Stimulated activated effector memory CD8-positive, alpha-beta T cell treated with anti-CD3 and anti-CD28 coated beads, Interleukin-12 subunit alpha, Interleukin-12 subunit beta, amount 100 ng/mL, for 72 hours (primary cell): ENCODE measurements at regions not wholly inside any gene's neighbourhood (a gene's known extent, or its start where the extent isn't known, plus 50 kb on each side); places are given as distances from the start of the nearest gene placed in this dataset.
"Not testable (repeated sequence)": the region's sequence is repeated elsewhere in the genome, so short reads cannot be mapped to it uniquely, and the experiment has no call there.

Source experiments
- ATAC-seq: fragments of 150-1000 bp; cut with Tn5 transposase; 2 replicates; pipeline ENCODE4 v1.10.0; 2021
- DNase-seq, 2 donors: peaks; one replicate each; pipeline ENCODE4 v3.0.0; 2021 to 2022; ENCODE audit warnings: low spot score in 2 of 2
- H3K27ac Mint-ChIP-seq: one replicate; pipeline ENCODE4 v1.8.0; 2022; ENCODE audit warnings: mild to moderate bottlenecking, mixed read lengths
- H3K36me3 Mint-ChIP-seq: one replicate; pipeline ENCODE4 v1.8.0; 2022; ENCODE audit warnings: mild to moderate bottlenecking, mixed read lengths
- H3K4me1 Mint-ChIP-seq: one replicate; pipeline ENCODE4 v1.8.0; 2022; ENCODE audit warnings: mixed read lengths
- H3K4me3 Mint-ChIP-seq: one replicate; pipeline ENCODE4 v1.8.0; 2022; ENCODE audit warnings: mild to moderate bottlenecking, mixed read lengths
- H3K9me3 Mint-ChIP-seq: one replicate; pipeline ENCODE4 v1.8.0; 2022; ENCODE audit warnings: mixed read lengths

DNA sequence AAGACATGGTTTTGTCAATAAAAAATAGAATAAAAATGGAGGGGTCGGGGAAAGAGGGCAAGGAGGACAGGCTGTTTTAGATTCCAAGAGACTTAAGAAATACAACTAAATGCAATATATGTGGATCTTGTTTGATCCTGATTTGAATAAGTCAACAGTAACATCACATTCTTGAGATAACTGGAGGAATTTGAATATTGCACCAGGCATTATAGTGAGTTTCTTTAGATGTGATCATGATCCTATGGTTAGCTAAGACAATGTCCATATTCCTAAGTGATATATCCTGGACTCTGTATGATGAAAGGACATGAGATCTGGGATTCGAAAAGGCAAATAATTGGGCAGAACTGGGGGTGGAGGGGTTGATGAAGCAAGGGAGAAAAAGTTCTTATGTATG lies 311.8 kb downstream of the PLPP3 start:
- no peak for DNase-seq
- no peak overlapping the region for H3K27ac Mint-ChIP-seq
- H3K4me3 Mint-ChIP-seq, result no peak overlapping the region
- no peaks in the 10 kb centered on the region for H3K36me3 Mint-ChIP-seq
- H3K9me3 Mint-ChIP-seq, result no peaks in the 10 kb centered on the region
- no peaks in the 10 kb centered on the region for H3K4me1 Mint-ChIP-seq
- no peak for ATAC-seq

DNA sequence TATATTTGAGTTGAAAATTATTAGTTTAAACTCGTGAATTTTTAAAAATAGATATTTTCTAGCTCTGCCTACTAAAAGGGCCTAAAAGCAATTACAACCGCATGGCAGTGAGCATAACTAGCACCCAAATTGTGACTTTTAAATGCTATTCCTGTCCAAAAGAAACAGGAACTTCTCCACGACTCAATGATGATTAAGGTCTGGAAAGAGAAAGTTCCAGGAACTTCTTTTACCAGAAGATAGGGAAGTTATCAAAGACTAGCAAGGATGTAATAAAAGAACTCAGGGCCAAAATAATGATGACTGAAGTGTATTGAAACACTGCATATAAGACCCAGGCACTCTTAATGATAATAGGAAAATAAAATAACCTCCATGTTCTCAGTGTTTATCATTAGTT lies 313.0 kb downstream of the PLPP3 start:
- no peaks in the 10 kb centered on the region for H3K4me1 Mint-ChIP-seq

GRCh38 chr1:56265216-56265615 lies 314.1 kb downstream of the PLPP3 start:
- Mint-ChIP-seq H3K4me1 (no peaks in the 10 kb centered on the region), H3K27ac (no peak overlapping the region), H3K4me3 (no peak overlapping the region), H3K9me3 (no peaks in the 10 kb centered on the region), H3K36me3 (no peaks in the 10 kb centered on the region)
- DNase-seq, result no peak
- ATAC-seq, result no peak

More for the DNA sequence above, 313.0 kb downstream of the PLPP3 start:
- Mint-ChIP-seq H3K4me3 (no peak overlapping the region), H3K9me3 (no peaks in the 10 kb centered on the region), H3K36me3 (no peaks in the 10 kb centered on the region), H3K27ac (no peak overlapping the region)
- DNase-seq (no peak), ATAC-seq (no peak)

- ATAC-seq, result no peak
- H3K9me3 Mint-ChIP-seq, result peaks cover 3% of the 10 kb centered on the region
- H3K4me1 Mint-ChIP-seq, result no peaks in the 10 kb centered on the region
These were observed 315.5 kb downstream of the PLPP3 start for GRCh38 chr1:56263908-56264307.

DNA sequence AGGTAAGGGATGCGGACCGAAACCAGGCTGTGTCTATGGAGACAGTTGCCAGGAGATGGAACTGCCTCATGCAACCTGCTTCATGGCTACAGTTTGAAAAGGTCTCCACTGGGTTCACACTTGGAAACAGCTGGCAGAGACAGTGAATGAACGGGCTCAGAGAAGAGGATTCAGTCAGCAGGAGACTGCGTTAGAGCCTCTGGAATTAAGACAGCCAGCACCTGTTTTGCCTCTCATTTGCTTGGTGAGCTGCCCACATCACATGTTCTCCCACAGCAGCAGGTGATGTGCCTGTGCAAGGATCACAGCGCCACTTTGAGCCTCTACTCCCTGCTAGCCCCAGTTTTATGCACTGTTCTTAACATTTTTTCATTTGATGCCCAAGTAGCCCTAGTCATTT lies 321.0 kb downstream of the PLPP3 start:
- H3K4me1 Mint-ChIP-seq, result no peaks in the 10 kb centered on the region
- DNase-seq (no peak), ATAC-seq (no peak)
- H3K9me3 Mint-ChIP-seq, result peaks cover 3% of the 10 kb centered on the region
- no peak overlapping the region for H3K4me3 Mint-ChIP-seq
- no peak overlapping the region for H3K27ac Mint-ChIP-seq
- no peaks in the 10 kb centered on the region for H3K36me3 Mint-ChIP-seq

More at GRCh38 chr1:56263908-56264307, 315.5 kb downstream of the PLPP3 start:
- Mint-ChIP-seq H3K36me3 (no peaks in the 10 kb centered on the region), H3K4me3 (no peak overlapping the region), H3K27ac (no peak overlapping the region)
- no peak for DNase-seq

DNA sequence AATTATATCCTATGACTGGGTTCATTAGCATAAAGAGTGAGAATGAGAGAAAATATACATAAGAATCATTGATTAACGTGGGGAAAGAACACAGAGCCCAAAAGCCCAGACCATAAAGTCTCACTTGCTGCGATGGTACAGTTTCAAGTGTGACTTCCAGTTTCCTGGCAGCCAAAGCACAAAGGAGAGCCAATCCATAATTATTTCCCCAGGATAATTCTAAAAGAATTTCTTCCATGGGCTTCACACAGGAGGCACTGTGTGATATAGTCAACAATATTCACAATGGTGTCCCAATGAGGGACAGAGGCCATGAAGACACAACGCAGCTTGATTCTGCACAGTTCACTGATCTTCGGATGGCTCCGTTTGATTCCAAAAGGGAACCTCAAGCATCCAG lies 321.6 kb downstream of the PLPP3 start:
- peaks cover 3% of the 10 kb centered on the region for H3K9me3 Mint-ChIP-seq
- H3K36me3 Mint-ChIP-seq, result no peaks in the 10 kb centered on the region
- DNase-seq (no peak), ATAC-seq (no peak)
- no peak overlapping the region for H3K4me3 Mint-ChIP-seq
- no peak overlapping the region for H3K27ac Mint-ChIP-seq
- no peaks in the 10 kb centered on the region for H3K4me1 Mint-ChIP-seq

- no peak overlapping the region for H3K4me3 Mint-ChIP-seq
These were observed 323.0 kb downstream of the PLPP3 start for GRCh38 chr1:56256153-56257000.

DNA sequence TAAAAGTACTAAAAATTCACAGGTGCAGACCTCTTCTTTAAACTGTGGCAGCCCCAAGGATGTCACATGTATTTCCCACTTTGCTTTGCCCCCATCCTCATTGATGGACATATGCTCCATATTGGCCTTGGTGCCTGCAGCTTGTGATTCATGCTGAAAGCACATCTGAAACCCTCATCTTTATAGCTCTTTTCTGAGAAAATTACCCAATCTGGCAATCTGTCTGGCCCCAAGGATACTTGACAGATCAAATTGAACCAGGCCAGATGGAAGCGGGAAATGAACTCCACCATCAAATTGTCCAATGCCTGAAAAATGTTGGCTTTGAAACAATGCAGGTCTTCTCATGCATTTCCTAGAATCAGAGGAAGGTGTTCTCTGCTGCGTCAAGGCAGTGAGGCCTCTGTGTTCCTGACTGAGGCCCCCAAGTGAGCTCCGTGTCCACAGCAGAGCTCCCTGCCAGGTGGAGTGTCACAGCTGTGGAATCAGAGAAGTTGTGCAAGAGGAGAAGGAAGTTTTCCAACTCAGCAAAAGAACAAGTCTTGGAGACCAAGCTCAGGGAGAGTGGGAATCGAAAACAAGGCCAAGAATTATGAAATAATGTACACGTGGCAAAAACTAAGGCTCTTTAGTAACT lies 323.7 kb downstream of the PLPP3 start:
- no peak for DNase-seq

More at GRCh38 chr1:56256153-56257000, 323.0 kb downstream of the PLPP3 start:
- no peak for ATAC-seq
- Mint-ChIP-seq H3K9me3 (peaks cover 3% of the 10 kb centered on the region), H3K4me1 (no peaks in the 10 kb centered on the region), H3K27ac (no peak overlapping the region), H3K36me3 (no peaks in the 10 kb centered on the region)
- no peak for DNase-seq

DNA sequence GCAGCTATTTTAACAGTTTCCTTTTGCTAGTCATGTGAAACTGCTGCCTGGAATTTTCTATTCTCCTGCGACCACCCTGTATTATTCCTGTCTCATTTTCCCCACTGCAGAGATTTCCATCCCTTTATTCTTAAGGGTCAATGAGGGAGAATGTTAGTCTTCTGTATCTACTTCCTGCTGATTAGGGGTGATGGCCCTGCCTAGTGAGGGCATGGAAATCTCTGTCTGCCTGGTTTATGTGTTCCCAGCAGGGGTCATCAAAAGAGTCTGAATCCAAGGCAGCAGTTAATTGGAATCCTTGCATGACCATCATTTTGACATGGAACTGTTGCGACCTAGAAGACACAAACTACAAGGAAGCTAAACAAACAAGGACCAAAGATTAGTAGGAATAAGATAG lies 325.2 kb downstream of the PLPP3 start:
- Mint-ChIP-seq H3K27ac (no peak overlapping the region), H3K9me3 (no peaks in the 10 kb centered on the region), H3K36me3 (no peaks in the 10 kb centered on the region), H3K4me3 (no peak overlapping the region), H3K4me1 (no peaks in the 10 kb centered on the region)
- DNase-seq (no peak), ATAC-seq (no peak)

More for the DNA sequence above, 323.7 kb downstream of the PLPP3 start:
- H3K4me1 Mint-ChIP-seq, result no peaks in the 10 kb centered on the region
- ATAC-seq, result no peak
- no peak overlapping the region for H3K27ac Mint-ChIP-seq
- H3K36me3 Mint-ChIP-seq, result no peaks in the 10 kb centered on the region
- H3K4me3 Mint-ChIP-seq, result no peak overlapping the region
- peaks cover 3% of the 10 kb centered on the region for H3K9me3 Mint-ChIP-seq

GRCh38 chr1:56250809-56251208 lies 328.6 kb downstream of the PLPP3 start:
- Mint-ChIP-seq H3K27ac (no peak overlapping the region), H3K9me3 (no peaks in the 10 kb centered on the region), H3K4me3 (no peak overlapping the region), H3K4me1 (no peaks in the 10 kb centered on the region), H3K36me3 (no peaks in the 10 kb centered on the region)
- ATAC-seq (no peak), DNase-seq (no peak)

DNA sequence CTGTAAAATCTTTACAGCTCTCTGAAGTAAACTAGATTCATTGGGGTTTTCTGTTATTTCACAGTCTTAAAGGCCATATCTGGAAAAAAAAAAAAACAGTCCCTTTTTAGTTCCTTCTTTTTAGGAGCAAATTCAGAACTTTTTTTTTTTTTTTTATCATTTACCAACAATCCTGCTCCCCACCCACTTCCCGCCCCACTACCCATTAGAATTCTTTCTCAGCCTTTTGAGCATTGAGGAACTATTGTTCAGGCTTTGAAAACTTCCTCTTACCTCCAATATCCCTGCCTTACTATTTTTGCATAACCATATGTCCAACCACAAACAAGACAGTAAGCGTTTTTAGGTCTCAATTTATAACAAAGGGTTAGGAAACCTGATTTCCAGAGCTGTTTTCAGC lies 330.1 kb downstream of the PLPP3 start:
- Mint-ChIP-seq H3K4me1 (no peaks in the 10 kb centered on the region), H3K4me3 (no peak overlapping the region), H3K27ac (no peak overlapping the region), H3K36me3 (no peaks in the 10 kb centered on the region), H3K9me3 (no peaks in the 10 kb centered on the region)
- DNase-seq (no peak), ATAC-seq (no peak)

GRCh38 chr1:56248138-56248537 lies 331.2 kb downstream of the PLPP3 start:
- Mint-ChIP-seq H3K9me3 (no peaks in the 10 kb centered on the region), H3K36me3 (no peaks in the 10 kb centered on the region), H3K27ac (no peak overlapping the region), H3K4me3 (no peak overlapping the region), H3K4me1 (no peaks in the 10 kb centered on the region)
- no peak for ATAC-seq
- no peak for DNase-seq

DNA sequence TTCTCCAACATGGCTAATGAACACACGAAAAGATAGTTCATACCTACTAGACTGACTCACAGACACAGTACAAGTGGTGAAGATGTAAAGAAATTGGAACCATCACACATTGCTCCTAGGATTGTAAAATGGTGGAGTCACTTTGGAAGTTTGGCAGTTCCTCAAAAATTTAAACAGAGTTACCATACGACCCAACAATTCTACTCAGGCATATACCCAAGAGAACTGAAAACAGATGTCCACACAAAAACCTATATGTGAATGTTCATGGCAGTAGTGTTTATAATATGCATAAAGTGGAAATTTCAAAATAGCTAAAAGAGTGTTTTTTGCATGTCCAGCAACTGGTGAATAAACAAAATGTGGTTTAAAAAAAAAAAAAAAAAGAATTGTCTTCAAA lies 332.6 kb downstream of the PLPP3 start:
- H3K27ac Mint-ChIP-seq, H3K36me3 Mint-ChIP-seq, H3K4me1 Mint-ChIP-seq, ATAC-seq, H3K9me3 Mint-ChIP-seq, H3K4me3 Mint-ChIP-seq, DNase-seq: not testable (repeated sequence)

GRCh38 chr1:56240400-56240799 lies 339.0 kb downstream of the PLPP3 start:
- DNase-seq (no peak), ATAC-seq (no peak)
- Mint-ChIP-seq H3K4me1 (no peaks in the 10 kb centered on the region), H3K4me3 (no peak overlapping the region), H3K9me3 (peaks cover 2% of the 10 kb centered on the region), H3K27ac (no peak overlapping the region), H3K36me3 (no peaks in the 10 kb centered on the region)

GRCh38 chr1:56237491-56238064 lies 341.8 kb downstream of the PLPP3 start:
- DNase-seq, result no peak
- ATAC-seq, result no peak
- no peak overlapping the region for H3K27ac Mint-ChIP-seq
- H3K4me3 Mint-ChIP-seq, result no peak overlapping the region
- no peaks in the 10 kb centered on the region for H3K4me1 Mint-ChIP-seq
- peaks cover 7% of the 10 kb centered on the region for H3K9me3 Mint-ChIP-seq
- H3K36me3 Mint-ChIP-seq, result no peaks in the 10 kb centered on the region

- Mint-ChIP-seq H3K36me3 (no peaks in the 10 kb centered on the region), H3K4me1 (no peaks in the 10 kb centered on the region), H3K4me3 (no peak overlapping the region), H3K27ac (no peak overlapping the region), H3K9me3 (peaks cover 8% of the 10 kb centered on the region)
- no peak for DNase-seq
- no peak for ATAC-seq
These were observed 342.7 kb downstream of the PLPP3 start for GRCh38 chr1:56236688-56237087.
